HEK293T (cell line): ENCODE measurements at regions not wholly inside any gene's neighbourhood (a gene's known extent, or its start where the extent isn't known, plus 50 kb on each side); places are given as distances from the start of the nearest gene placed in this dataset.

Experiments used
- ELF4 ChIP-seq: fragments of 450-650 bp; IDR thresholded peaks from 2 replicates; pipeline ENCODE4 v1.6.1; 2017; ENCODE audit warnings: antibody characterized with exemption
- FOXA1 ChIP-seq: fragments of 450-650 bp; IDR thresholded peaks from 2 replicates; pipeline ENCODE4 v1.6.1; 2016; ENCODE audit warnings: mild to moderate bottlenecking
- FOXK2 ChIP-seq: fragments of 450-650 bp; IDR thresholded peaks from 2 replicates; pipeline ENCODE4 v1.6.1; 2016; ENCODE audit warnings: mild to moderate bottlenecking
- FOXM1 ChIP-seq: fragments of 450-650 bp; IDR thresholded peaks from 2 replicates; pipeline ENCODE4 v1.6.1; 2017; ENCODE audit warnings: mild to moderate bottlenecking, borderline replicate concordance
- HDGF ChIP-seq: fragments of 450-650 bp; IDR thresholded peaks from 2 replicates; pipeline ENCODE4 v1.6.1; 2017; ENCODE audit warnings: antibody characterized with exemption, borderline replicate concordance
- L3MBTL2 ChIP-seq: fragments of 450-650 bp; conservative IDR thresholded peaks from 2 replicates; pipeline ENCODE4 v1.6.1; 2016; ENCODE audit warnings: mild to moderate bottlenecking
- LEF1 ChIP-seq: fragments of 450-650 bp; IDR thresholded peaks from 2 replicates; pipeline ENCODE4 v1.6.1; 2017; ENCODE audit warnings: mild to moderate bottlenecking, borderline replicate concordance
- NFRKB ChIP-seq: fragments of 450-650 bp; IDR thresholded peaks from 2 replicates; pipeline ENCODE4 v1.6.1; 2016; ENCODE audit warnings: mild to moderate bottlenecking, moderate library complexity
- PKNOX1 ChIP-seq: fragments of 450-650 bp; IDR thresholded peaks from 2 replicates; pipeline ENCODE4 v1.6.1; 2016
- SP1 ChIP-seq: fragments of 450-650 bp; IDR thresholded peaks from 2 replicates; pipeline ENCODE4 v1.6.1; 2017
- SUZ12 ChIP-seq: fragments of 450-650 bp; IDR thresholded peaks from 2 replicates; pipeline ENCODE4 v1.6.1; 2016; ENCODE audit warnings: mild to moderate bottlenecking

- TF ChIP-seq NFRKB (no peak), FOXK2 (no peak), LEF1 (no peak), FOXM1 (no peak), FOXA1 (no peak), ELF4 (no peak), SUZ12 (no peak), HDGF (no peak), SP1 (no peak), L3MBTL2 (no peak), PKNOX1 (peak; percentile 48)
These were observed 173.7 kb downstream of the CARTPT start for GRCh38 chr5:71892641-71893365.
